Fibroblast of skin of right biceps (primary cell): ENCODE measurements at regions not wholly inside any gene's neighbourhood (a gene's known extent, or its start where the extent isn't known, plus 50 kb on each side); places are given as distances from the start of the nearest gene placed in this dataset.
"Not testable (repeated sequence)": the region's sequence is repeated elsewhere in the genome, so short reads cannot be mapped to it uniquely, and the experiment has no call there.

ENCODE experiments used
- DNase-seq: peaks from one replicate; pipeline ENCODE4 v3.0.0-alpha.2; 2013

DNA sequence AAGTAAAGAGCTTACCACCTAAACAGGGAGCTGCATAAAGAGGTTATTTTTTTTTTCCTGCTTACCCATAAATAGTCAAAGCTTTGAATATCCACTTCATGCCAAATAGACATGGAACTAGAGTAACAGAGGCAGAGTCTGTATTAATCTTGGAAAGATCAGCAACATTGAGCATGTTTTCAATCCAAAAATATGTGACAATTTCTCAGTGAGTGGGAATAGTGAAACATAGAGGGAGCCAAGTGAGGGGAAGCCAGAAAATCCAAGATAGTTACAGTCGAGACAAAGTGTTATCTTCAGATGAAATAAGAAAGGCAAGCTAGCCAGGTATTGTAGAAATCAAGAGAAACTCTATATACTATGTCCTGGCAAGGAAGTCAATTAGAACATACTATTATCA is 122.3 kb upstream of the TACR3 start:
- DNase-seq, result no peak

GRCh38 chr4:103810308-103810707 is 90.5 kb upstream of the TACR3 start:
- DNase-seq, result not testable (repeated sequence)

- DNase-seq, result no peak
These were observed 83.0 kb upstream of the TACR3 start for GRCh38 chr4:103802766-103803165.

DNA sequence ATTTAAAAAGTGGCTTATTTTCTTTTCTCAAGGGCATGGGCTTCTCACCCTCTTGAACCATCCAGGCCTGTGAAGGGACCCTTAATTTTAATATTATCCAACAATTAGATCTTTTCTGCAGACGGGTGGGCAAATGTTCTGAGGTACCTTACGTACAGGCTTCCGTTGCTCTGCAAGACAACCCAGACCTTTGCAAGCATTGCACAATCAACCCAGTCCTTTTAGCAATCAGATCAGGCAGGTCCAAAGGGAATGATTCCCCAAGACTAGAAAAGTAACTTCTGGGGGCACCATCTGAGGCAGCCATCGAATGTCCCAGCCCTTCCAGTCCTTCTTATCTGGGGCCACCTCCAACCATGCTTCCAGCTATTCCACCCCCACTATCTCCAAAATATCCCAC is 67.3 kb upstream of the TACR3 start:
- no peak for DNase-seq

GRCh38 chr4:103786593-103786992 is 66.8 kb upstream of the TACR3 start:
- no peak for DNase-seq

DNA sequence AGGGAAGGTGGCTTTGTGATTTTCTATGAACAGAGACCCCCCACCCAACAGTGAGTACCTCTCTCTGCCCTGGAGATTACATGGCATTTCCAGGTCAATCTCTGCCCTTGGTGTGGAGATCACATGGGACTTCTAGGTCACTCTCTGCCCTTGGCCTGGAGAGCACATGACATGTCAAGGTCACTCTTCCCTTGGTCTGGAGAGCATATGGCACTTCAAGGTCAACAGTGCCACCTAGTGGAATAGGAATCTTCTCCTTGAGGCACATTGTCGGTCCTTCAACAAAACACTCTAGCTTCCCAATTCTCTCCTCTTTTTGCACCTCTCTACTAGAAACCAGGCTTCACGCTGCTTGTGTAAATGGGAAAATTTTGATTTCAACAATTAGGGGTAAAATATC is 66.2 kb upstream of the TACR3 start:
- peak; percentile 20 for DNase-seq

DNA sequence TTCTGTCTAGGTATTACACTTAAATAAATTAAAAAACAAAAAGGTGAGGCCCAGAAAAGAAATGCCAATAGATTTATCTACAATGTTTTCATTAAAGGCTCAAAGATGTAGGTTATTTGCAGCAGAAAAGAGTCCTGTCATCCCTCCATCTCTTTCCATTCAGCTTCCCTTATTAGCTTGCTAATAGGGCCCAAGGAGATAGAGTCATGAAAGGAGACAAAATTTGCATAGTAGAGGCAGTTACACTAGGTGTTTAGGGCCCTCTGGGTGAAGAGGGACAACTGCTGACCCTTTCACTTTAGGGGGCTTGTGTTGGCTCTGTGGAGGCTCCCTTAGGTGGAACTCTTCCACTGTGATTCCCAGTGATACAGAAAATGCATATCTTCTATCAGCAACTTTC is 58.4 kb upstream of the TACR3 start:
- DNase-seq, result no peak

- no peak for DNase-seq
These were observed 54.6 kb upstream of the TACR3 start for GRCh38 chr4:103774326-103774825.

DNA sequence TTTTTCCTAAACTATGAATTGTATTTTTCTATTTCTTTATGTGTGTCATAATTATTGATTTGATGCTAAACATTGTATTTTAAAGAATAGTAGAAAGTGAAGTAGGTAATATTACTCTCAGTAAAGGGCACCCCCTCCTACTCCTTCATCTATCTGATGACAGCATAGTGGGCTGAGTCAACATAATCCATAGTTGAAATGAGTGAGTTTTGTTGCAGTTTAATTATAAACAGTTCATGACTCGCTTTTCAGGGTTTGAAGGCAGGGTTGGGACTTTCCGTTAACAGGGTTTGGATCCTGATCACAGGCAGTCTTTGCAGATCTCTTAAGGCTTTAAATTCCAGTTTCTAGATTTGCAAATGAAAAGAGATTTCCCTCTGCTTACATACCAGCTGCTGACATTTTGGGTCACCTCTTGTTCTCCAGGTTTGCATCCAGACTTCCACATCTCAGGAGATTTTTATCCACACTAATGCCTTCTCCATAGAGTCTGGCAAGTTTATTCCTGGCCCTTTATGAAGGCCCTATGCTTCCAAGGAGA is 54.0 kb upstream of the TACR3 start:
- peak; percentile 16 for DNase-seq
